ENCODE measurements at regions not wholly inside any gene's neighbourhood (a gene's known extent, or its start where the extent isn't known, plus 50 kb on each side); places are given as distances from the start of the nearest gene placed in this dataset.

DNA sequence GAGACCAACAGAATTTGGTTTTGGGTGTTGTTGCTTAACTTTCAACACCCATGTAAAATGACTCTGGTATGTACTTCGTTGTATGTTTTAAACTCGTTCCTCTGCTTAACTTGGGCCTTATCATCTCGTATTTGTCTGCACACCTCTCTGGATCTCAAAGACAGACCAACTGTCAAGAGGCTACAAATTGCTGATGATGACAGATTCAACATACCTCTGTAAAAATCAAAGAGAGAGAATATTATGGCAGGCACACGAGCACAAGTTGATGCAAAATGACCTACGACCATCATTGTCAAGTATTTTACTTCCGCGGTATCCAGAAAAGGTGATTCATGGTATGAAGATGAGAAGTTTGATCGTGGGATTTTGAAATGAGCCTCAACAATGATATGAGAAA is 132.1 kb upstream of the ARGLU1 start:
- TF ChIP-seq EP300 (IDR thresholded peaks at IDR 0.05) (no peak), POLR2AphosphoS5 (IDR thresholded peaks at IDR 0.05) (no peak), POLR2A (IDR thresholded peaks at IDR 0.05) (no peak)
- TF ChIP-seq, protein P1, sequence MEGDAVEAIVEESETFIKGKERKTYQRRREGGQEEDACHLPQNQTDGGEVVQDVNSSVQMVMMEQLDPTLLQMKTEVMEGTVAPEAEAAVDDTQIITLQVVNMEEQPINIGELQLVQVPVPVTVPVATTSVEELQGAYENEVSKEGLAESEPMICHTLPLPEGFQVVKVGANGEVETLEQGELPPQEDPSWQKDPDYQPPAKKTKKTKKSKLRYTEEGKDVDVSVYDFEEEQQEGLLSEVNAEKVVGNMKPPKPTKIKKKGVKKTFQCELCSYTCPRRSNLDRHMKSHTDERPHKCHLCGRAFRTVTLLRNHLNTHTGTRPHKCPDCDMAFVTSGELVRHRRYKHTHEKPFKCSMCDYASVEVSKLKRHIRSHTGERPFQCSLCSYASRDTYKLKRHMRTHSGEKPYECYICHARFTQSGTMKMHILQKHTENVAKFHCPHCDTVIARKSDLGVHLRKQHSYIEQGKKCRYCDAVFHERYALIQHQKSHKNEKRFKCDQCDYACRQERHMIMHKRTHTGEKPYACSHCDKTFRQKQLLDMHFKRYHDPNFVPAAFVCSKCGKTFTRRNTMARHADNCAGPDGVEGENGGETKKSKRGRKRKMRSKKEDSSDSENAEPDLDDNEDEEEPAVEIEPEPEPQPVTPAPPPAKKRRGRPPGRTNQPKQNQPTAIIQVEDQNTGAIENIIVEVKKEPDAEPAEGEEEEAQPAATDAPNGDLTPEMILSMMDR (IDR thresholded peaks at IDR 0.05) = no peak
